HEK293 (cell line): ENCODE measurements at regions not wholly inside any gene's neighbourhood (a gene's known extent, or its start where the extent isn't known, plus 50 kb on each side); places are given as distances from the start of the nearest gene placed in this dataset.

Source experiments
- CTCF ChIA-PET: fragments of 350-600 bp; formaldehyde crosslinking; extraction: SDS; loops from one replicate; lab custom pipeline; 2021; ENCODE audit warnings: antibody characterized with exemption; lab: Yijun Ruan, JAX
- POLR2A ChIA-PET: fragments of 300-600 bp; formaldehyde crosslinking; extraction: SDS; loops from one replicate; lab custom pipeline; 2020; ENCODE audit warnings: antibody characterized with exemption, inconsistent platforms; lab: Yijun Ruan, JAX
- H3K27ac ChIP-seq: fragments of 200-500 bp; sonication (Bioruptor generic); 2 replicates; pipeline ENCODE4 v1.5.1; 2014; ENCODE audit warnings: low read depth, low read length, control low read depth, inconsistent platforms; ENCODE audit errors: extremely low read depth
- H3K36me3 ChIP-seq, 2 experiments: fragments of 200-500 bp in 1 of 2; sonication (Bioruptor generic) in 1 of 2; 1 replicate in 1 of 2; 2 replicates in 1 of 2; pipeline ENCODE4 v1.5.1; 2014 to 2017; ENCODE audit warnings: inconsistent platforms in 2 of 2, low read length in 2 of 2; ENCODE audit not compliant: control insufficient read depth in 2 of 2, insufficient read depth in 1 of 2
- H3K4me1 ChIP-seq: fragments of 200-500 bp; sonication (Bioruptor generic); 2 replicates; pipeline ENCODE4 v1.5.1; 2014; ENCODE audit warnings: mild to moderate bottlenecking, low read length, inconsistent platforms; ENCODE audit not compliant: control insufficient read depth, insufficient read depth
- H3K4me3 ChIP-seq: 2 replicates; pipeline ENCODE4 v1.5.1; 2011; ENCODE audit warnings: low read depth, mild to moderate bottlenecking, control low read depth, low read length, moderate library complexity
- H3K9me3 ChIP-seq: fragments of 200-500 bp; sonication (Bioruptor generic); 2 replicates; pipeline ENCODE4 v1.5.1; 2014; ENCODE audit warnings: low read depth, low read length, inconsistent platforms; ENCODE audit not compliant: control insufficient read depth, insufficient read depth
- BCL11A ChIP-seq: fragments of 450-650 bp; formaldehyde crosslinking; IDR thresholded peaks from 2 replicates; pipeline ENCODE4 v1.5.1; 2016; ENCODE audit warnings: low read depth, missing biosample characterization, missing genetic modification characterization
- CTCF ChIP-seq: fragments of 450-650 bp; formaldehyde crosslinking; IDR thresholded peaks from 2 replicates; pipeline ENCODE4 v1.5.1; 2016; ENCODE audit warnings: missing biosample characterization, missing genetic modification characterization
- TCF7L2 ChIP-seq: IDR thresholded peaks from 2 replicates; pipeline ENCODE4 v1.6.1; 2011; ENCODE audit warnings: low read depth, mild to moderate bottlenecking, inconsistent platforms, low read length, moderate library complexity, borderline replicate concordance
- ZBTB11 ChIP-seq: fragments of 450-650 bp; formaldehyde crosslinking; conservative IDR thresholded peaks from 2 replicates; pipeline ENCODE4 v1.5.1; 2016; ENCODE audit warnings: low read depth, missing biosample characterization, missing genetic modification characterization
- ZBTB6 ChIP-seq: fragments of 450-650 bp; formaldehyde crosslinking; IDR thresholded peaks from 2 replicates; pipeline ENCODE4 v1.5.1; 2017; ENCODE audit warnings: missing biosample characterization, missing genetic modification characterization
- ZBTB7A ChIP-seq: fragments of 450-650 bp; formaldehyde crosslinking; IDR thresholded peaks from 2 replicates; pipeline ENCODE4 v1.5.1; 2016; ENCODE audit warnings: low read depth, missing biosample characterization, missing genetic modification characterization
- ZNF16 ChIP-seq: fragments of 450-650 bp; formaldehyde crosslinking; IDR thresholded peaks from 2 replicates; pipeline ENCODE4 v1.5.1; 2016; ENCODE audit warnings: low read depth, missing biosample characterization, missing genetic modification characterization
- ZNF184 ChIP-seq: fragments of 450-650 bp; IDR thresholded peaks from 2 replicates; pipeline ENCODE4 v1.5.1; 2018; ENCODE audit warnings: missing biosample characterization, mild to moderate bottlenecking, missing genetic modification characterization
- ZNF221 ChIP-seq: fragments of 450-650 bp; formaldehyde crosslinking; IDR thresholded peaks from 2 replicates; pipeline ENCODE4 v1.5.1; 2017; ENCODE audit warnings: missing biosample characterization, missing genetic modification characterization, borderline replicate concordance
- ZNF404 ChIP-seq: fragments of 450-650 bp; formaldehyde crosslinking; IDR thresholded peaks from 2 replicates; pipeline ENCODE4 v1.5.1; 2017; ENCODE audit warnings: missing biosample characterization, missing genetic modification characterization
- ZNF513 ChIP-seq: fragments of 450-650 bp; IDR thresholded peaks from 2 replicates; pipeline ENCODE4 v1.5.1; 2018; ENCODE audit warnings: missing biosample characterization, missing genetic modification characterization
- ZNF529 ChIP-seq: fragments of 450-650 bp; formaldehyde crosslinking; IDR thresholded peaks from 2 replicates; pipeline ENCODE4 v1.5.1; 2017; ENCODE audit warnings: missing genetic modification characterization, missing biosample characterization; ENCODE audit not compliant: insufficient replicate concordance
- ZNF585B ChIP-seq: fragments of 450-650 bp; formaldehyde crosslinking; IDR thresholded peaks from 2 replicates; pipeline ENCODE4 v1.5.1; 2016; ENCODE audit warnings: missing biosample characterization, missing genetic modification characterization
- ZNF596 ChIP-seq: fragments of 450-650 bp; IDR thresholded peaks from 2 replicates; pipeline ENCODE4 v1.5.0; 2018; ENCODE audit warnings: missing biosample characterization, mild to moderate bottlenecking, missing genetic modification characterization, moderate library complexity
- ZNF654 ChIP-seq: fragments of 450-650 bp; formaldehyde crosslinking; IDR thresholded peaks from 2 replicates; pipeline ENCODE4 v1.5.1; 2016; ENCODE audit warnings: low read depth, missing biosample characterization, missing genetic modification characterization
- ZNF692 ChIP-seq: fragments of 450-650 bp; formaldehyde crosslinking; IDR thresholded peaks from 2 replicates; pipeline ENCODE4 v1.5.1; 2016; ENCODE audit warnings: missing biosample characterization, missing genetic modification characterization
- ZNF704 ChIP-seq: fragments of 450-650 bp; formaldehyde crosslinking; IDR thresholded peaks from 2 replicates; pipeline ENCODE4 v1.5.1; 2016; ENCODE audit warnings: missing biosample characterization, missing genetic modification characterization

- Histone ChIP-seq H3K9me3 (no peaks in the 10 kb centered on the region), H3K4me1 (no peaks in the 10 kb centered on the region), H3K4me3 (no peak overlapping the region), H3K36me3 (no peaks in the 10 kb centered on the region), H3K27ac (no peak overlapping the region)
- TF ChIP-seq ZNF529 (tag by site-specific recombination) = no peak
- TF ChIP-seq CTCF (tag by site-specific recombination) = no peak
- no peak for TF ChIP-seq ZBTB11
- TF ChIP-seq ZBTB7A (tag by site-specific recombination) = no peak
- no peak for TF ChIP-seq ZNF513 (tag by site-specific recombination)
- TF ChIP-seq TCF7L2 = no peak
- no peak for TF ChIP-seq ZNF692
- TF ChIP-seq ZNF585B (tag by site-specific recombination) = no peak
- no peak for TF ChIP-seq ZNF221 (tag by site-specific recombination)
- TF ChIP-seq ZBTB6 (tag by site-specific recombination) = no peak
- no peak for TF ChIP-seq ZNF704 (tag by site-specific recombination)
- TF ChIP-seq ZNF16 (tag by site-specific recombination) = no peak
- no peak for TF ChIP-seq ZNF596 (tag by site-specific recombination)
- no peak for TF ChIP-seq BCL11A (tag by site-specific recombination)
- no peak for TF ChIP-seq ZNF404 (tag by site-specific recombination)
- no peak for TF ChIP-seq ZNF184 (tag by site-specific recombination)
- no peak for TF ChIP-seq ZNF654 (tag by site-specific recombination)
- ChIA-PET CTCF (no interaction called here), POLR2A (no interaction called here)
These were observed 66.5 kb upstream of the PROX1 start for GRCh38 chr1:213921311-213921710.
